Activated CD4-positive, alpha-beta T cell treated with anti-CD3 and anti-CD28 coated beads, Interleukin-2, amount 50 U/mL, for 4 hours (primary cell): ENCODE measurements at regions not wholly inside any gene's neighbourhood (a gene's known extent, or its start where the extent isn't known, plus 50 kb on each side); places are given as distances from the start of the nearest gene placed in this dataset.
"Not testable (repeated sequence)": the region's sequence is repeated elsewhere in the genome, so short reads cannot be mapped to it uniquely, and the experiment has no call there.

Experiments
- DNase-seq, 2 experiments: peaks; one replicate each; pipeline ENCODE4 v3.0.0-alpha.2; 2020

DNA sequence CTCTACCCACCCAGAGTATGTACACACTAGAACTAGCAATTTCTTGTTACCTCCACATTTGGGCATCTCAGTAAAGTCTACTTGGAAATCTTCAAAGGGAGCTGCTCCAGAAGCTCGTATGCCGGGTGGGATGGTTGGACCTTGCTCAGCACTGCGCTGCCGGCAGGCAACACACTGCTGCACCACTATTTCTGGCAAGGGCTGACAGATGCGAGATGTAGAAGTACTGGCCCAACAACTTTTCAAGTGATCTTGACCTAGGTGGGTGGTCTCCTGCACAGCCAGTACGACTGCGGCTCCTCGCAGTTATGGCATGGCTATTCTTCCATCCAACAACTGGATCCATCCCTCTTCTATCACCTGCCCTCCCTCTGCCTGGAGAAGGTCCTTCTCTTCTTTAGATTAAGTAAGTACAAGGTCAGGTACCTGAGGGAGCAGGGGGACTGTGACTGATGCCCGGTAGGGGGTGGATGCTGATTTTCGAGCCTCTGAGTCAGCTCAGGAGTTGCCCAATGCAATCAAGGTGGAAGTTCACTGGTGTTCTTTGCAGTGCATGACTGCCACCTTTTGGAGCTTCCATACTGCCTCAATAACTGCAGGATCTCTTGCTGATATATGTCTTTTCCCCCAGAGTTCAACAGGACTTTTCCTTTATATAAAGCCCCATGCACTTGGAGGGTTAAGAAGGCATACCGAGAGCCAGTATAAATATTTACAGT lies 100.4 kb upstream of the SLC1A4 start:
- no peak for DNase-seq

DNA sequence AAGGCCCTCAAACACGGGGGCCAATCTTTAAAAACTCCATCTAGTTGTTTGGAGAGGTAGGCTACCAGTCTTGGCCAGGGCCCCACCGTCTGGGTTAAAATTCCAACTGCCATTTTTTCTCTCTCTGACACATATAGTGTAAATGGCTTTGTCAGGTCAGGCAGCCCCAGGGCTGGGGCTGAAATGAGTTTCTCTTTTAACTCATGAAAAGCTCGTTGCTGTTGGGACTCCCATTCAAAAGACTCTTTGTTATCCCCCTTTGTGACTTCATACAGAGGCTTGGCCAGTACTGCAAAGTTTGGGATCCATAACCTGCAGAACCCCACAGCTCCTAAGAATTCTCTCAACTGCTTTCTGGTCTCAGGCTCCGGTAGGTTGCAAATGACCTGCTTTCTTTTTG lies 99.4 kb upstream of the SLC1A4 start:
- DNase-seq: no peak

DNA sequence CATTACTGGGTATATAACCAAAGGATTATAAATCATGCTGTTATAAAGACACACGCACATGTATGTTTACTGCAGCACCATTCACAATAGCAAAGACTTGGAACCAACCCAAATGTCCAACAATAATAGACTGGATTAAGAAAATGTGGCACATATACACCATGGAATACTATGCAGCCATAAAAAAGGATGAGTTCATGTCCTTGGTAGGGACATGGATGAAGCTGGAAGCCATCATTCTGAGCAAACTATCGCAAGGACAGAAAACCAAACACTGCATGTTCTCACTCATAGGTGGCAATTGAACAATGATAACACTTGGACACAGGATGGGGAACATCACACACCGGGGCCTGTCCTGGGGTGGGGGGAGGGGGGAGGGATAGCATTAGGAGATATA lies 92.6 kb upstream of the SLC1A4 start:
- DNase-seq: not testable (repeated sequence)

DNA sequence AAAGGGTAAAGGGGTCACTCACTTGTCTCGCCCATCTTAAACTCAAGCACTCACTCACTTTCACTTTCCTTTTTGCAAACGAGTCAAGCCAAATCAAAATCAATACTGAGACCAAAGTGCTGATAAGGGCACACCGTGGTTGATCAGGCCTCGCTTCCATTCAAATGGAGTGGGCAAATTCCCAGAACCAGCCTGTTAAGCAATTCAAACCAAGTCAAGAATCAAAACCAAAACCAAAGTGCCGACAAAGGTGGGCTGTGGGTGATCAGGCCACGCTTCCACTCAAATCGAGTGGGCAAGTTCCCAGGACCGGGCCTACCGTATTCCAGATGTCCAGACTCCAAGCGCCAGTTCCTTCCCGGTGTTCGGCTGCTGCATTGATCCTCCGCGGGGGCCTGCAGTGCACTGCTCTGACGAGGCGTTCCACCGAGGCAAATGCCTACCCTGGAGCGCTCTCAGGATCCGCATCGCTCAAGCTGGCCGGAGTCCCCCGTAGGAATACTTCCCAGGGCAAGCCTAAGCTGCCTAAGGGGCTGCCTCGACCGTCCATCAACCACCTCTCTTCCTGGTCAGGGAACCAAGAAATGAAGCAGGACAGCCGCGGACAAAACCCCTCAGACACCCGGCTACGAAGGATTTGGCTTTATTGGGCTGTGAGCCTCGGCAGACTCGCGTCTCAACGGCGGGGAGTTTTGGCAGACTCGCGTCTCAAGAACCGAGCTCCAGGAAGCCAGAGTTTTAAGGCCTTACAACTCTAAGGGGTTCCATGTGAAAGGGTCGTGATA lies 89.9 kb upstream of the SLC1A4 start:
- no peak for DNase-seq

DNA sequence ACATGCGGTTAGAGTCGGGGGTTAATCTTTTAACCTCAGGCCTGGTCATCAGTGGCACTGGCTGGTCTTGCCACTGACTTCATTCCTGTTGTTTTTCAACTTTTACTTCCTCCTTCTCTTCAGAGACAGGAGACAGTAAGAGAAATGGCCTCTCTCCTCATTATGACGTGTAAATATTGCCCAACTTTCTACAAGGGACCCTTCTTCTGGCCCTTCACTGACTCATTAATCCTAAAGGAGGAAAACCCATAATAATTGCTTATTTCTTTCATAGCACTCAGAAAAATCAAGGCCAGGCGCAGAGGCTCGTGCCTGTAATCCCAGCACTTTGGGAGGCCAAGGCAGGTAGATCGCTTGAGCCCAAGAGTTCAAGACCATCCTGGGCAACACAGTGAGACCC lies 89.3 kb upstream of the SLC1A4 start:
- DNase-seq: not testable (repeated sequence)

DNA sequence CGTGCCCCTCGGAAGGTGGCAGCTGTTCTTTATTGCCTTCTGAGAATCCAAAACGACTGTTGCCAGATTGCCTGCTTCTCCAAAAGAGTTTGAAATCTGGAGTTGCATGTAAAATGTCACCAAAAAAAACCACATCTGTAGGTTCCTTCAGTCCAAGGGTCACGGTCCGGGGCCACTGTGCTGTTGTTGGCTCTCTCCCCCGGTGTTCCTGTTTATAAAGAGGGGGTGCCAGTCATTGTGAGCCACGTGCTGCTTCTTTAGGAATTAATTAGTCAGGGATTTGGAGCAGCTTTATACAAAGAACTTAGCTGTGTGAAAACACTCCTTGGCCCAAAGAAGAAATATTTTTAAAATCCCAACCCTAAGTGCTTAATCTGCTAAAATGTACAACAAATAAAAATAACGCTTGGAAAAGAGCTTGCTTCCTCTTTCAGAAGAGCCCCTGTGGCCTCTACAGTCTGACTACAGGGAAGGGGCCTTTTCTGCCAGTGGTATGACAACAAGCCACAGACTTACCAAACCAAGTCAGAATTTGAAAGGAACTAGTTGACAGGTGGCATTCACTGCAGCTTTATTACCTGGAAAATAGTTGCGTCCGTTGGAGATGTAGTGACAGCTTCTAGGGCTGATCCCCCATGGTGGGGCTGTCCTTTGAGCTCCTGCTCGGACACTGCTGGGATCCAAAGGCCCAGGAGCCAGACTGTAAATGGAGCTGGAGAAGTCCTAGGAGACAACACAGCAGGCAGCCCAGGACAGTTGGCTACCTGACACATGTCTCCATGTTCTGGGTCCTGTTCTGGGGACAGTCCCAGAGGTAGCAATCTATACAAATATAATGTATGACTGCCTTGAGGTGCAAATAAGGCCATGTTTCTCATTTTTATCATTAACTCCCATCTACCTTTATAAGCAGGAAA lies 84.5 kb upstream of the SLC1A4 start:
- no peak for DNase-seq

DNA sequence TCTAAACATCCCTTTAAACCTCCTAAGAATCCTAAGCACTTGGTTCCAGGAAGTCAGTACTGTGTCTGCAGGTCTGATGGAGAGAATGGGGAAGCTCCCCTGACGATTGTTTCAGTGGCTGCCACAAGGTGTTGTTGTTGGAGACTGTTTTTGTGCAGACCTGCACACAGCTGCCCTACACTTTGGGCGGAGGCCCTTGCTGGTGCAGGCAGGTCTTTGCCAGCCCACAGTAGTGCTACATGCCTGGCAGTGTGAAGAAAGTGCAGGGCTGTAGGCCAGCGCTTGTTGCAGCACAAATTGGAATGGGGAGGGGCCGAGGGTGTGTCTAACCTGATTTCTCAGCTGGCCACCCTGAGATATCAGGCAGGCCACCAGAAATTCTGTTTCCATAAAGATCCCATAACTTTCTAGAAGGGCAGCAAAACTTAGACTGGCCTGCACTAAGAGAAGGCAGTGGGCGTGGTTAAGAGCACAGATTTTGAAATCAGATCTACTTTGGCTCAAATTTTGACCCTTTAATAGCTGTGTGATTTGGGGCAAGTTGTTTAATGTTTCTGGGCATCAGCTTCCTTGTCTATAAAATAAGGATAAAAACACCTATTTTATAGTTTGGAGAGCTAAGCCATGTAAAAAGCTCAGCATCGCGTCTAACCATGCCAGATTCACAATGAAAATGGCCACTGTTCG lies 83.7 kb upstream of the SLC1A4 start:
- DNase-seq: no peak

DNA sequence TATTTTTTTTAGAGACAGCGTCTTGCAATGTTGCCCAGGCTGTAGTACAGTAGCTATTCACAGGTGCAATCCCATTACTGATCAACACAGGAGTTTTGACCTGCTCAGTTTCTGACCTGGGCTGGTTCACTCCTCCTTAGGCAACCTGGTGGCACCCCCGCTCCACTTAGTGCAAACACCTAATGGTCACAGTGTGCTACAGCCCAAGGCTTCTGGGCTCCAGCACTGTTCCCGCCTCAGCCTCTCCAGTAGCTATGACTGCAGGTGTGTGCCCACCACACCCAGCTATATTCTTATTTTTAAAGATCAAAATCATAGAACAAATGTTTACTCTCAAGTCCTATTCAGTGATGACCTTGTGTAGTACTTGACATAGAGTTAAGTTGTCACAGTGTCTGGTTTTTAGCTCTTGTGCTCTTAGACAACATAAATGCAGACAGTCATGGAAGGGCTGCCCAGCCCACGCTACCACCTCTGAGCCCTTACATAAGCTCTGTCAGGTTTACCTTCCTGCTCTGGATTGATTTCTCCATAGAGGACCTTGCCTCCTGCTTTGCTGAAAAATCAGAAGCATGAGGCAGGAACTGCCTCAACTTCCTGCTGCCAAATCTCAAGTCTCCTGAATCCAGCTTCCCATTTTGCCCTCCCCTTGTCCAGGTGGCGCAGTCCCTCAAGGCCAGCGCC lies 82.2 kb upstream of the SLC1A4 start:
- no peak for DNase-seq

DNA sequence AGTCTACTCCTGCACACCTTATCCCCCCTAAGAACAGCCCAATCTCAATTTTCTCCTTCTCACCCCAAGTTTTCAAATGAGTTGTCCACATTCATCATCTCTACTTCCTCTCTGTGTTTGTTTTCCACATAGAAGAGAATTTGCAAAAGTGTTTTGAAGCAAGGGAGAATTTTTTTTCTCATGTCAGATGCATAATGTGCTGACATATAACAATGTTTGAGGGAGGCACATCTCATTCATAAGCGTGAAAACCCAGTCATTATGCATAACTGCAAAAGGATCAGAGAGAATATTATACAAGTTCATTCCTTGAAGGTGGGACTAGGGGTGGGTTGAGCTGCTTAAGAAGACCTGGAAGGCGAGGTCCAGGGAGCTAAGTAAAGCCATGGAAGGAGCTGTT lies 80.8 kb upstream of the SLC1A4 start:
- no peak for DNase-seq

DNA sequence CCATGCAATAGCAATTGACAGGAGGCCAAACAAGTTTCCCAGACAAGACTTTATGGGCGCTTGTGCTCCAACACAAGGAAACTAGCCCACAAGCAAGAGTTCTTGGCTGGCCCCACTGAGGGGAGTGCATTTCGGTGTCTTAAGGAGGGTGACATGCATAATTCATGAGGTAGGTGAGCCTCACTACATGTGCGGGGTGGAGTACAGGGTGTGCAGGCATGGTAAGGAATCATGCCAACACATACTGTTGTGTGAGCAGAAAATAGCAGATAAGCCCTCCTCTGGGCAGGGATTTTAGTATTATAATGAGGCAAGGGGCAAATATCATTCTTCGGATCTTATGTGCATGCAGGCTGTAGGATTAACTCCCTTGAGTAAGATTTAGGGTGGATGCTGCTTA lies 78.7 kb upstream of the SLC1A4 start:
- no peak for DNase-seq

DNA sequence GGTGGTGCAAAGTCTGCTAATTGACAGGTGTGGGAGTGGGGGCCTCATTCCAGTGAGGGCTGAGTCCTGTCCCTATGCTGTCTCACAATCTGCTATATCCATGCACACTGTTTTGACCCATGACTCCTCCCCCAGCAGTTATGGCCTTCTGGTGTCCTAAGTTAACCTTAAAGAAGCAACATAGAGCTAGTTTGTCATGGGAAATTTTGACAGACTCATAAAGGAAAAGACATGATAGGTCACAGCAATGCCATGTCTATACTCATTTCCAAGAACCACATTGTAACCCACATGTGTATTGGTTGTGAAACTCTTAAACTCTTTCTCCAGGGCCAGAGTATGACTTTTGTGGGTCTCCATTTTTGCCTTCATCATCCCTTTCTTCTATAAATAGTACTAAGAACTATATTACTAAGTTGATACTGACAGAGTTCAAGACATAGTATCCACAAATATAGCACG lies 78.2 kb upstream of the SLC1A4 start:
- no peak for DNase-seq

DNA sequence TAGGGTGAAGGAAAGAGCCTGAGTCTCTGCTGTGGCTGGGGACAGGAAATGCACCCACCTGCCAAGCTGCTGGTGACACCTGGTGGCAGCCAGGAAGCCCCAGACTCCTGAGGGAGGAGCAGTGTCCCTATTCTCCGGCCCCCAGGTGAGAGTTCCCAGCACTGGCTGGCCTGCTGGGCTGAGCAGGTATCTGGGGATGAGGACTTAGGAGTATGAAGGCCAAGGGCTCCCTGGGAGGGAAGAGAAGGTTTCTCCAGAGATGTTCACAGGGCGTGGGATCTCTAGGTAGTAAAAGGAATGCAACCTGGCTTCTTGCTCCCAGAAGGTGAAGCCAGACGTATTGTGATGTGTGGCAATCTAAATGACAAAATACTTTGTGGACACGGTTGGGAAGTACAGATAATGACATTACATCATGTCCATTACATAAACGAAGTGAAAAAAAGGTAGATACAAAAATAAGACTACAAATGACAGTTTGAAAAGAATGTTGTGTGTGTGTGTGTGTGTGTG lies 75.8 kb upstream of the SLC1A4 start:
- no peak for DNase-seq

DNA sequence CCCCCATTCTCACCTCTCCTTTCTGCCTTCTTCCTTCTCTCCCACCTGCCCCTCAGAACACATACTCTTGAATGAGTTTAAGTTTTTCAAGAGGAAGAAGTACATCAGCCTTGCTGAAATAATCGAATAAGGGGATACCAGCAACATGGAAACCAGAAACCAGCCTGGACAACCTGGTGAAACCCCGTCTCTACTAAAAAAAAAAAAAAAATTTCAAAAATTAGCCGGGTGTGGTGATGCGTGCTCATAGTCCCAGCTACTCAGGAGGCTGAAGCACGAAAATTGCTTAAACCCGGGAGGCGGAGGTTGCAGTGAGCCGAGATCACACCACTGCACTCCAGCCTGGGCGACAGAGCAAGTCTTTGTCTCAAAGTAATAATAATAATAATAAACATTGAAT lies 75.0 kb upstream of the SLC1A4 start:
- no peak for DNase-seq

DNA sequence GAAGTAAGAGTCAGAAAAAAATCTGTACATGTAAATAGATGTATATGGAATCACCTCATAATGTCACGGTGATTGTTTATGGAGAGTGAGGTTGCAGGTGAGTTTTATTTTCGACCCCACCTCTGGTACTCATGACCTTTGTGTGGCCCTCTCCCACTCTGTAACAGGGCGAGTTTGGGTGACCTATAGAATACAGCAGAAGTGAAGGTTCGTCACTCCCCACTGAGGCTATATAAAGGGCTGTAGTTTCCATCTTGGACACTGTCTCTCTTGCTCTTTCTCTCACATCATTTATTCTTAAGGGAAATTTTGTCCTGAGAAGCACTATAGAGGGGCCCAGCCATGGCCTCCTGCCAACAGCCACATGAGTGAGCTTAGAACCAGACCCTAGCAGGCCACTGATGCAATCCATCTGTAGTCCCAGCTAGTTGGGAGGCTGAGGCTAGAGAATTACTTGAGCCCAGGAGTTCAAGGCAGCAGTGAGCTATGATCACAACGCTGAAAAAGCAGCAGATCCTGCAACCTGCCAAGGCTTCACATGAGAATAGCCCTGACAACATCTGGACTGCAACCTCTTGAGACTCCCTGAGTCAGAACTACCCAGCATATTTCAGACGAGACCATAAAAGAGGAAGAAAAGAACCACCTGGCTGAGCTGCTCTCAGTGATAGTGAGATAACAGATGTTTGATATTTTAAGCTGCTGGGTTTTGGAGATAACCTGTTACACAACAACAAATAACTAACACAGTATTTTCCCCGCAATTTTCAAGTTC lies 74.3 kb upstream of the SLC1A4 start:
- no peak for DNase-seq

DNA sequence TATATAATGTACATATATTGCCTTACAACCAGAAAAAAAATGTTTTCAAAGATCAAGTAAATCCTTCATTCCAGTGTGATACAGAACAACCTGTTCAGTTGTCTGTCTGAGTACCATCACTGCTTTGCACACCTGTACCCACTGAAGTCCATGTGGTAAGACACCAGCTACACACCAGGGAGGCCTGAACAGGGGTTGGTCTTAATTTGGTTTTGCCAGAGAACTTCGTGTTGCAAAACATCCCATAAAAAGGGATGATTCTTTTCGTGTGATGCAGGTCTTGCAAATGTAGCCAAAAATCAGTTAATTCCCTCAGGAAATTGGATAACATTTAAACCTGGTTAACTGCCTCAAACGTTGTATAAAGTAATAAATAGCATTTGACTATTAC lies 73.7 kb upstream of the SLC1A4 start:
- DNase-seq: no peak

DNA sequence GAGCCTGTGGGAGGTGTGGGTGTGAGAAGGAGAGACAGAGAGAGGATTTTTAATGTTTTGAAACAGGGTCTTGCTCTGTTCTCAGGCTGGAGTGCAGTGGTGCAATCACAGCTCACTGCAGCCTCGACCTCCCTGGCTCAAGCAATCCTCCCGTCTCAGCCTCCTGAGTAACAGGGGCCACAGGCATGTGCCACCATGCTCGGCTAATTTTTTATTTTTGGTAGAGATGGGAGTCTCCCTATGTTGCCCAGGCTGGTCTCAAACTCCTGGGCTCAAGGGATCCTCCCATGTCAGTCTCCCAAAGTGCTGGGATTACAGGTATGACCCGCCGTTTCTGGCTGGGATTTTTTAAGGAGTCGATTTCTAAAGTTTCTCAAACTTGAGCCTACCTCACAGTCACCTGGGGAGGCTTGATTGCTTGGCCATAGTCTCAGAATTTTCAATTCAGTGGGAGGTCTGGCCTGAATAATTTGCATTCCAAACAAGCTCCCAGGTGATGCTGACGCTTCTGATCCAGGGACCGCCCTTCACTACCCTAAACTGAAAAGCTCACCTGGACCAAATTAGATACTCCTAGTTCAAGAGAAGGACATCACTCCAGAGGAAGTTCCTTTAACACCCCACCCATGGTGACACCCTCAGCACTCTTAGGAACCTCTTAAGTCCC lies 70.8 kb upstream of the SLC1A4 start:
- DNase-seq: no peak

DNA sequence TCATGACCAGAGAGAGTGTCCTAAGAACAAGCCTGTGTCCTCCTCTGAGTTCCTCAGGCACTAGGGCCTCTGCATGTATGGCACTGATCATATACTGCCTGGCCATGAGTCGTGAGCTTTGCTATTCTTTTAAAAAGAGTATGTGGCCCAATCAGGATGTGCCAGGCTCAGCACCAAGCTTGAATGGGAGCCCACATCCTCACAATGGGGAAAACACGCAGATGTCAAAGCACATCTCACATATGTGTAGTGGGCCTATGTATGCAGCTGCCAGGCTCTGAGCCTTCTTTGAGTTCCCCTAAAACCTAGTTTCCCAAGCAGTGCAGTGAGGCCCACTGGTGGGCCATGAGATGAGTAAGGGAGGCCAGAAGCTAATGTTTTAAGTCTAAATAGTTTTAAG lies 69.9 kb upstream of the SLC1A4 start:
- DNase-seq: no peak

DNA sequence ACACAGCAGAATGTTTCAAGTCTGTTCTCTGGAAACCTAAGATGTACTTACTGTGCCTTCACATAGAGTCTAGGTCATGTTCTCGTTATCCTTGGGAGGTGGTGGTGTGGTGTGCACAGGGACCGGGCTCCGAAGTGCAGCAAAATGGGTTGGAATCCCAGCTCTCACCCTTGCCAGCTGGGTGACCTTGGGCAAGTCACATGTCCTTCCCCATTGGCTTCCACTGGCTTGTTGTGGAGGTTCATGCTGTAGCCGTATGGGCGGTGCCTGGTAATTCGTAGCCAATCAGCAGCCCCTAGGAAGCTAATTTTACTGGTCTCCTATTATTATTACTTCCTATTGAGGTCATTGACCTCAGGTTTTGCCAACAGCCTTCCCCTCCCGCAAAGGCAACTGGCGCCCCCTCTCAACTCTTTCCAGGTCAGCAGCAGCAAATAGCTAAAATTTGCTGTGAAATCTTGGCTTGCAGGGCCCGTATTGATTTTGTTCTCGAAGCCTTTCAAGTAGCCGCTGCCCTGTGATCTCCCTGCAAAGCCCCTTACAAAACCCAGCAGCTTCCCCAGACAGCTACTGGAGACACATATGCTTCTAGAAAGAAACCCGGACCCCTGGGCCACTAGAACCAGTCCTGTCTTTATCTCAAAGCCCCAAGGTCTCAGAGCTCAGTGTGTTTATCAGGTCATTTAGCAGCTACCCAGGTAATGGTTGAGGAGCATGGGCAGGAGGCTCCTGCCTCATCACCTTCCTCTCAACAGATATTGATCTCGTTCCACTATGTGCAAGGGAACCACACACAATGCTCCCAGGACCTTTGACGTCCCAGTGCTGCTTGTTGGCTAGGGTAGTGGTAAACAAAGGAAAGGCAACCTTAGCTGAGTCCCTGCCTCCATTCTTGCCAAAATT lies 66.5 kb upstream of the SLC1A4 start:
- DNase-seq: no peak

DNA sequence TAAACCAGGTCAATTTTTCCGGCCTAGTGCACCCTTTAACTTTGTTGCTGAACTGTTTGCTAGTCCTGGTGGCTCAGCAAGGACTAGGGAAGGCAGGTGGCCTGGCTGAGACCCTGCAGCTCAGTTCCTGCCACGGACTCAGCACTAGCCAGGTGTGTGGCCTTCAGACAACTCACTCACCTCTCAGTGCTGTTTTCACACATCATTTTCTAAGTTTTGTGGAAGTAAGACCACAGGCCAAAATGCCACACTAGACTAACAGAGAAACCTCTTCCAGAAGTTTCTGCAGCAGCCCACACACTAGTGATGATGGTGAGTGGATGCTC lies 65.9 kb upstream of the SLC1A4 start:
- DNase-seq: no peak
